ENCODE measurements at regions not wholly inside any gene's neighbourhood (a gene's known extent, or its start where the extent isn't known, plus 50 kb on each side); places are given as distances from the start of the nearest gene placed in this dataset.

GRCh38 chr22:46049726-46050450 is 72.9 kb upstream of the WNT7B start:
- TF ChIP-seq, protein P1, sequence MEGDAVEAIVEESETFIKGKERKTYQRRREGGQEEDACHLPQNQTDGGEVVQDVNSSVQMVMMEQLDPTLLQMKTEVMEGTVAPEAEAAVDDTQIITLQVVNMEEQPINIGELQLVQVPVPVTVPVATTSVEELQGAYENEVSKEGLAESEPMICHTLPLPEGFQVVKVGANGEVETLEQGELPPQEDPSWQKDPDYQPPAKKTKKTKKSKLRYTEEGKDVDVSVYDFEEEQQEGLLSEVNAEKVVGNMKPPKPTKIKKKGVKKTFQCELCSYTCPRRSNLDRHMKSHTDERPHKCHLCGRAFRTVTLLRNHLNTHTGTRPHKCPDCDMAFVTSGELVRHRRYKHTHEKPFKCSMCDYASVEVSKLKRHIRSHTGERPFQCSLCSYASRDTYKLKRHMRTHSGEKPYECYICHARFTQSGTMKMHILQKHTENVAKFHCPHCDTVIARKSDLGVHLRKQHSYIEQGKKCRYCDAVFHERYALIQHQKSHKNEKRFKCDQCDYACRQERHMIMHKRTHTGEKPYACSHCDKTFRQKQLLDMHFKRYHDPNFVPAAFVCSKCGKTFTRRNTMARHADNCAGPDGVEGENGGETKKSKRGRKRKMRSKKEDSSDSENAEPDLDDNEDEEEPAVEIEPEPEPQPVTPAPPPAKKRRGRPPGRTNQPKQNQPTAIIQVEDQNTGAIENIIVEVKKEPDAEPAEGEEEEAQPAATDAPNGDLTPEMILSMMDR (IDR thresholded peaks at IDR 0.05; ENCODE audit: control extremely low read depth, extremely low read depth, low read depth, missing control alignments), result no peak
- POLR2A ChIA-PET, result no interaction called here
- CTCF ChIA-PET, result interaction anchor here (1.4 to 2.4 kb wide), 3 partner anchors 44 to 187 kb away, joined by 3 to 9 read pairs (median 4); no protein-coding TSS in a partner anchor
- DNase-seq (ENCODE audit: extremely low spot score), result no peak

DNA sequence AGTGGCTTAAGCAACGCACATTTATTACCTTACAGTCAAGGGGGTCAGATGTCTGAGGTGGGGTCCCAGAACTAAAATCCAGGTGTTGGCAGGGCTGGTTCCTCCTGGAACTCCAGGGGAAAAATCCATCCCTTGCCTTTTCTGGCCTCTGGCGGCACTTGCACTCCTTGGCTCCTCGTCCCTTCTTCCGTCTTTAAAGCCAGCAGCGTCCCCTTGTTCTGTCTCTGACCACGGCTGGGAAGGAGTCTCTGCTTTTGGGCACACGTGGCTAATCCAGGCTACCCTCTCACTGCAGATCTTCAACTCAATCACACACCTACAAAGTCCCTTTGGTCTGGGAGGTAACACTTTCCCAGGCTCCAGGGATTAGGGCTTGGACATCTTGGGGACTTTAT is 73.5 kb upstream of the WNT7B start:
- ChIA-PET POLR2A (no interaction called here), CTCF (interaction anchor here (2.3 to 2.4 kb wide), 2 partner anchors 44 to 188 kb away, joined by 4 to 9 read pairs; no protein-coding TSS in a partner anchor)
- no peak for DNase-seq (ENCODE audit: extremely low spot score)
- TF ChIP-seq, protein P1 (IDR thresholded peaks at IDR 0.05; ENCODE audit: control extremely low read depth, extremely low read depth, low read depth, missing control alignments), result no peak

DNA sequence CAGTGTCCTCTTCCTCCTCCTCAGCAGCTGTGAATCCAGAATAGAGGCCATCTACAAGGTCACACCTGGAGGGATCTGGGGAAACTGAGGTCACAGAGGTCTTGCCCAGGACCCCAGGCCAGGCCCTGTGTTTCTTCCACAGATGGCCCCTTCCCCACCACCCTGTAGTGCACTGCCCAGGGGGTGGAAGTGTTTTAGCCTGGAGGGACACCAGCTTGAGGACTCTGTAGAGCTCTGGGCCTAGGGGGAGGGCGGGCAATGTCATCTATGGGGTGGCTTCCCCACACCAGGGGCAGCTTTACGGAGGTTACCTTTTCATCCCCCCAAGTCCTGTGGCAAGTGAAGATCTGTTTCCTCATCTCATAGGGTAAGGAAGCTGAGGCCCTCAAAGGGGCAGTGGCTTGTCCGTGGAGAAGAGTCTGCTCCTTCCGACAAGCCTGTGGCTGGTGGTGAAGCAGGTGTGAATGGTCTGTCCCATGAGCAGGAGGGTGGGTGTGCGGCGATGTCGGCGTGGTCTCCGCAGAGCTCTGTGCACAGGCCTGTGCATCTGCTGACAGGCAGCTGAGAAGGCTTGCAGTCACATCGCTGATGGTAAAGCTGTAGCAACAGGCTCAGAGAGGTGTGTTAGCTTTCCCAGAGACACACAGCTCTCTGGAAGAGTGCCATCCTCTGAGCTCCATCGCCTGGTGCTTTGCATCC is 74.1 kb upstream of the WNT7B start:
- CTCF ChIA-PET, result interaction anchor here (2.3 to 2.4 kb wide), 2 partner anchors 45 to 188 kb away, joined by 4 to 9 read pairs; no protein-coding TSS in a partner anchor
- TF ChIP-seq, protein P1 (IDR thresholded peaks at IDR 0.05; ENCODE audit: control extremely low read depth, extremely low read depth, low read depth, missing control alignments), result no peak
- POLR2A ChIA-PET, result interaction anchor here (0.7 kb wide), 1 partner anchor 246 kb away, joined by 3 read pairs; the partner anchor contains the start of gene GTSE1
- DNase-seq (ENCODE audit: extremely low spot score), result no peak

DNA sequence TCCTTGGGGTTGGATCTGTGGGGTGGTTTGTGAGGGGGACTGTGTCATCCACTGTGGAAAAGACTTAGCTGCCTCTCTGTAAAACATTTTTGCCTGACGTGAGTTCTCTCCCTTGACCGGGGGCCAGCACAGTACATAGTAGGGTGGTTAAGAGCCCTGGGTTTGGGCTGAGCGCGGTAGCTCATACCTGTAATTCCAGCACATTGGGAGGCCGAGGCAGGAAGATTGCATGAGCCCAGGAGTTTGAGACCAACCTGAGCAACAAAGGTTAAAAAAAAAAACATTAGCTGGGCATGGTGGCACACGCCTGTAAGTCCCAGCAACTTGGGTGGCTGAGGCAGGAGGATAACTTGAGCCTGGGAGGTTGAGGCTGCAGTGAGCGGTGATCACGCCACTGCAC is 74.7 kb upstream of the WNT7B start:
- TF ChIP-seq, protein P1 (IDR thresholded peaks at IDR 0.05; ENCODE audit: control extremely low read depth, extremely low read depth, low read depth, missing control alignments), result no peak
- POLR2A ChIA-PET, result interaction anchor here (0.7 kb wide), 1 partner anchor 245 kb away, joined by 3 read pairs; the partner anchor contains the start of gene GTSE1
- no peak for DNase-seq (ENCODE audit: extremely low spot score)
- CTCF ChIA-PET, result interaction anchor here (2.3 to 2.4 kb wide), 2 partner anchors 46 to 189 kb away, joined by 4 to 9 read pairs; no protein-coding TSS in a partner anchor

DNA sequence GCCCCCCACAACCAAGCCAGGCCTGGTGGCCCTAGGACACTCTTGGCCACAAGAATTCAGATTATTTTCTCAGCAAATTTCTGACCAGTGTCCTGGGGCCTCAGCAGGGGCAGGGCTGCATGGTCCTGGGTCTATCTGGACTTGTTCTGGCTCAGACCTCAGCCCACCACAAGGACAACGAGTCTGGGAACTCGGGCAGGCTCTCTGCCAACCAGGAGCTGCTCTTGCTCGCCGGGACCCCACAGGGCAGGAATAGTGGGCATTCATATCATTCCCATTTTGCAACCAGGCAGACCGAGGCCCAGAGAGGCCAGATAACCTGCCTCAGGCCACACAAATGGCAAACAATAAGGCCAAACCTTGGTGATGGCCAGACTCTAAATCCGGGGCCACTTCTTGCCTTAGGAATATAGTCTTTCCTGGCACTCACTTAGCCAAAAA is 75.4 kb upstream of the WNT7B start:
- TF ChIP-seq, protein P1 (IDR thresholded peaks at IDR 0.05; ENCODE audit: control extremely low read depth, extremely low read depth, low read depth, missing control alignments), result no peak
- ChIA-PET POLR2A (no interaction called here), CTCF (interaction anchor here (2.3 to 2.4 kb wide), 2 partner anchors 46 to 190 kb away, joined by 4 to 9 read pairs; no protein-coding TSS in a partner anchor)
- no peak for DNase-seq (ENCODE audit: extremely low spot score)

DNA sequence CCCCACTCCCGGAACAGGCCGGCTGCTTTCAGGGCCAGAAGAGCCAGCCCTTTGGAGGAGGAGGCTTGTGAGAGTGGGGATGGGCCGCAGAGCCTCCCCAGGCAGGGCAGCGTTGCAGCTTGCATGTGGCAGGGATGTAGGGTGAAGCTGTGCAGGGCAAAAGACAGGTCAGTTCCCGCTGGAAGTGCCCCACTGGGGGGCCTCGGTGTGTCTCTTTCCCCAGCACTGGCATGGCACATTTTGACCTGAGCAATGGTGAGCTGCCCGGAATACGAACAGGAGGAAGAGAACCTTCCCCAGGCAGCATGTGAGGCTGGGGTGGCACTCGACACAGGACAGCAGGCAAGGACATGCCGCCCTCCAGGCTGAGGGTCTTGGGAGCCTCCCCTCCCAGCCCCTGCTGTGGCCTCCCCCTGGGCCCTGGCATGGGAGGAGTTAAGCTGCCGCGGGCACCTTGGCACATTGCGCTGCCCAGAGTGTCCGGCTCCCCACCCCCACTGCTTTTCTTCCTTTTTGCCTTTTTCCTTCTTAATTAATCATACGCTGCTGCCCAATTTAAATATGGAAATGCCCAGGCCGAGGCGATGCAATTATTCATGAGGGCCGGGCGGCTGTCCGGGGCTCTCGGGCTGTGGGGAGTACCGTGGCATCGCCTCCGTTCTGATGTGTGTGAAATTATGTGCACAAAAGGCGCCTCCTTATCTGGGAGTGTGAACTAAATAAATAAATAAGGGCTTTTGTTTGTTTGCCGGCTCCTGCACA is 76.0 kb upstream of the WNT7B start:
- TF ChIP-seq, protein P1 (IDR thresholded peaks at IDR 0.05; ENCODE audit: control extremely low read depth, extremely low read depth, low read depth, missing control alignments), result no peak
- no peak for DNase-seq (ENCODE audit: extremely low spot score)
- CTCF ChIA-PET, result interaction anchor here (2.5 kb wide), 1 partner anchor 47 kb away, joined by 8 read pairs; no protein-coding TSS in a partner anchor
- POLR2A ChIA-PET, result no interaction called here
